AG04449 (cell line): ENCODE measurements at regions not wholly inside any gene's neighbourhood (a gene's known extent, or its start where the extent isn't known, plus 50 kb on each side); places are given as distances from the start of the nearest gene placed in this dataset.

Experiments
- CTCF ChIA-PET: fragments of 350-600 bp; formaldehyde crosslinking; extraction: SDS; loops from one replicate; lab custom pipeline; 2021; ENCODE audit warnings: antibody characterized with exemption; lab: Yijun Ruan, JAX
- POLR2A ChIA-PET: fragments of 400-600, 350-600 bp; formaldehyde crosslinking; extraction: SDS; loops from one replicate; lab custom pipeline; 2020; ENCODE audit warnings: antibody characterized with exemption, inconsistent platforms; lab: Yijun Ruan, JAX
- DNase-seq: peaks from one replicate; pipeline ENCODE4 v3.0.0-alpha.2; 2010; ENCODE audit warnings: low read depth, low spot score
- H3K4me3 ChIP-seq: 2 replicates; pipeline ENCODE4 v1.5.1; 2011; ENCODE audit warnings: low read depth, mild to moderate bottlenecking, control low read depth, low read length
- CTCF ChIP-seq: IDR thresholded peaks from one replicate; pipeline ENCODE4 v1.5.1; 2011; ENCODE audit warnings: mild to moderate bottlenecking, moderate library complexity, low read length, control low read depth, inconsistent platforms; ENCODE audit not compliant: insufficient read depth; ENCODE audit errors: missing control alignments

- ChIA-PET POLR2A (no interaction called here), CTCF (no interaction called here)
- no peak for TF ChIP-seq CTCF
- DNase-seq, result no peak
- no peak overlapping the region for H3K4me3 ChIP-seq
These were observed 316.7 kb upstream of the SLC30A5 start for GRCh38 chr5:68777135-68777534.

- ChIA-PET CTCF (no interaction called here), POLR2A (no interaction called here)
- no peak overlapping the region for H3K4me3 ChIP-seq
- TF ChIP-seq CTCF, result no peak
- no peak for DNase-seq
These were observed 315.3 kb upstream of the SLC30A5 start for GRCh38 chr5:68778484-68778883.

GRCh38 chr5:68780299-68780955 is 313.4 kb upstream of the SLC30A5 start:
- DNase-seq, result no peak
- ChIA-PET CTCF (no interaction called here), POLR2A (no interaction called here)
- no peak for TF ChIP-seq CTCF
- no peak overlapping the region for H3K4me3 ChIP-seq

GRCh38 chr5:68793074-68793473 is 300.7 kb upstream of the SLC30A5 start:
- H3K4me3 ChIP-seq, result no peak overlapping the region
- ChIA-PET POLR2A (no interaction called here), CTCF (no interaction called here)
- TF ChIP-seq CTCF, result no peak
- no peak for DNase-seq

GRCh38 chr5:68793993-68794392 is 299.8 kb upstream of the SLC30A5 start:
- ChIA-PET CTCF (no interaction called here), POLR2A (no interaction called here)
- no peak for DNase-seq
- H3K4me3 ChIP-seq, result no peak overlapping the region
- TF ChIP-seq CTCF, result no peak

- no peak for TF ChIP-seq CTCF
- no peak overlapping the region for H3K4me3 ChIP-seq
- POLR2A ChIA-PET, result no interaction called here
- CTCF ChIA-PET, result no interaction called here
- DNase-seq, result no peak
These were observed 298.6 kb upstream of the SLC30A5 start for GRCh38 chr5:68795190-68795589.
